ENCODE measurements at regions not wholly inside any gene's neighbourhood (a gene's known extent, or its start where the extent isn't known, plus 50 kb on each side); places are given as distances from the start of the nearest gene placed in this dataset.

DNA sequence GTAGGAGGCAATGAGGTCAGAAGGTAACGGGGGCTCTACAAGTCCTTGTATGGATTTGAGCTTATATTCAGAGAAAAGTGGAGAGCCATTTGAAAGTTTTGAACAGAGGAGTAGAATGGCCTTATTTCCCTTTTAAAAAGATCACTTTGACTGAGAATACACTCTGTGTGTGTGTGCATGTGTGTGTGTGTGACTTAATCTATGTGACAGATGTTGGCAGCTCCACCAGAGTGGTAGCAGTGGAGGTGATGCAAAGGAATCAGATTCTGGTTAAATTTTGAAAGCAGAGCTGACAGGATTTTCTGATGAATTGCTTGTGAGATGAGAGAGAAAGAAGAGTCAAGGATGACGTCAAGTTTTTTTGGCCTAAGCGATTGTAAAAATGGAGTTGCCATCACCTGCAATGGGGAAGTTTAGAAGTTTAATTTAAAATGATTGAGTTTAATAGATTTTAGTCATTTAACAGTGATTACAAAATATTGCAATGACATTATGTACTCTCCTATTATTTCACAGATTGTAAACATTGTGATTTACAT is 172.2 kb upstream of the HEY2 start:
- H3K36me3 ChIP-seq (replicated peaks in 1 of 2; ENCODE audit: control insufficient read depth in 1 of 2, insufficient read depth in 2 of 2, low read length in 1 of 2): no peaks in the 10 kb centered on the region
- TF ChIP-seq, protein P1, sequence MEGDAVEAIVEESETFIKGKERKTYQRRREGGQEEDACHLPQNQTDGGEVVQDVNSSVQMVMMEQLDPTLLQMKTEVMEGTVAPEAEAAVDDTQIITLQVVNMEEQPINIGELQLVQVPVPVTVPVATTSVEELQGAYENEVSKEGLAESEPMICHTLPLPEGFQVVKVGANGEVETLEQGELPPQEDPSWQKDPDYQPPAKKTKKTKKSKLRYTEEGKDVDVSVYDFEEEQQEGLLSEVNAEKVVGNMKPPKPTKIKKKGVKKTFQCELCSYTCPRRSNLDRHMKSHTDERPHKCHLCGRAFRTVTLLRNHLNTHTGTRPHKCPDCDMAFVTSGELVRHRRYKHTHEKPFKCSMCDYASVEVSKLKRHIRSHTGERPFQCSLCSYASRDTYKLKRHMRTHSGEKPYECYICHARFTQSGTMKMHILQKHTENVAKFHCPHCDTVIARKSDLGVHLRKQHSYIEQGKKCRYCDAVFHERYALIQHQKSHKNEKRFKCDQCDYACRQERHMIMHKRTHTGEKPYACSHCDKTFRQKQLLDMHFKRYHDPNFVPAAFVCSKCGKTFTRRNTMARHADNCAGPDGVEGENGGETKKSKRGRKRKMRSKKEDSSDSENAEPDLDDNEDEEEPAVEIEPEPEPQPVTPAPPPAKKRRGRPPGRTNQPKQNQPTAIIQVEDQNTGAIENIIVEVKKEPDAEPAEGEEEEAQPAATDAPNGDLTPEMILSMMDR (IDR thresholded peaks at IDR 0.05): no peak
- no peak for TF ChIP-seq GABPA (IDR thresholded peaks at IDR 0.05; ENCODE audit: low read depth)
- no peak overlapping the region for H3K4me3 ChIP-seq (ENCODE audit: low read depth in 2 of 2, low read length in 1 of 2)
- H3K4me2 ChIP-seq: no peak overlapping the region
- no peak overlapping the region for H3K9ac ChIP-seq
- ChIA-PET CTCF (no interaction called here), POLR2A (no interaction called here)
- no peaks in the 10 kb centered on the region for H3K27me3 ChIP-seq (ENCODE audit: insufficient read depth)
- no peak overlapping the region for H2AFZ ChIP-seq (ENCODE audit: low read depth)
- no peaks in the 10 kb centered on the region for H3F3A ChIP-seq (replicated peaks; ENCODE audit: insufficient read depth)
- H3K9me3 ChIP-seq: no peaks in the 10 kb centered on the region
- H3K4me1 ChIP-seq (ENCODE audit: control insufficient read depth in 1 of 2, insufficient read depth in 2 of 2, low read depth in 1 of 2, low read length in 1 of 2): no peaks in the 10 kb centered on the region
- no peaks in the 10 kb centered on the region for H4K20me1 ChIP-seq (ENCODE audit: insufficient read depth)
- no peaks in the 10 kb centered on the region for H3K9me2 ChIP-seq
- 2% methylated on average over 3 of the region's 3 CpGs for WGBS (ENCODE audit: low lambda C conversion rate)
- no peaks in the 10 kb centered on the region for H3K79me2 ChIP-seq (ENCODE audit: insufficient read depth)
- H3K27ac ChIP-seq (ENCODE audit: low read depth in 2 of 2, low read length in 1 of 2): no peak overlapping the region
- no peak for DNase-seq

DNA sequence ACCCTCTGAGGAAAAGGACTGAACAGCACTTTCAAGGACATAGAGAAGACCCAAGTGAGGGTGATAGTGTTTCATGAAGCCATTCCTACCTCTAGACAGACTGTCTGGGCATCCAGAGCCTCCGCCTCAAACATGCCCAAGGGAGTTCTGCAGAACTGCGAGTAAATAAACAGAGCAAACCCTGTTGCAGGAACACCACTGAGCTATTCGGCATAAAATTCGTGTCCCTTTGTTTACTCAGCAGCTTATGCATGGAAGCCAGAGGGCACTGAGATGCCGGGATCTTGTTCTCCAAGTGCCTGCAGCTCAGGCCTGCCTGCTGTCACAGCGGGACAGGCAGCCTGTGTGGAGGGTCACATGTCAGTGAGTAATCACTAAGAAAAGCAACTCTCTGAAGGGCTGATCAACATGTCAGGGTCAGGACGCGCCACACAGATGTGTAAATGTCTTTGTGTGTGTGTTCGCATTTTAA is 164.9 kb upstream of the HEY2 start:
- CTCF ChIA-PET: no interaction called here
- POLR2A ChIA-PET: no interaction called here
- no peak overlapping the region for H3K4me3 ChIP-seq (ENCODE audit: low read depth in 2 of 2, low read length in 1 of 2)

More for the DNA sequence above, 164.9 kb upstream of the HEY2 start:
- H3K36me3 ChIP-seq (replicated peaks in 1 of 2; ENCODE audit: control insufficient read depth in 1 of 2, insufficient read depth in 2 of 2, low read length in 1 of 2): no peaks in the 10 kb centered on the region
- WGBS (ENCODE audit: low lambda C conversion rate): 0% methylated on average over 9 of the region's 9 CpGs
- H3F3A ChIP-seq (replicated peaks; ENCODE audit: insufficient read depth): no peaks in the 10 kb centered on the region
- no peak overlapping the region for H3K4me2 ChIP-seq
- H3K9me3 ChIP-seq: no peaks in the 10 kb centered on the region
- H3K27me3 ChIP-seq (ENCODE audit: insufficient read depth): no peaks in the 10 kb centered on the region; the same call in 1 of the 2 replicates
- no peak overlapping the region for H2AFZ ChIP-seq (ENCODE audit: low read depth)
- TF ChIP-seq MEF2A (IDR thresholded peaks at IDR 0.05; ENCODE audit: borderline replicate concordance, low read depth): no peak
- no peak for TF ChIP-seq RFX5 (IDR thresholded peaks at IDR 0.05; ENCODE audit: low read length)
- no peak for TF ChIP-seq MXI1 (IDR thresholded peaks at IDR 0.05; ENCODE audit: low read depth, low read length)
- TF ChIP-seq ELF1 (IDR thresholded peaks at IDR 0.05): no peak
- TF ChIP-seq, protein P2, sequence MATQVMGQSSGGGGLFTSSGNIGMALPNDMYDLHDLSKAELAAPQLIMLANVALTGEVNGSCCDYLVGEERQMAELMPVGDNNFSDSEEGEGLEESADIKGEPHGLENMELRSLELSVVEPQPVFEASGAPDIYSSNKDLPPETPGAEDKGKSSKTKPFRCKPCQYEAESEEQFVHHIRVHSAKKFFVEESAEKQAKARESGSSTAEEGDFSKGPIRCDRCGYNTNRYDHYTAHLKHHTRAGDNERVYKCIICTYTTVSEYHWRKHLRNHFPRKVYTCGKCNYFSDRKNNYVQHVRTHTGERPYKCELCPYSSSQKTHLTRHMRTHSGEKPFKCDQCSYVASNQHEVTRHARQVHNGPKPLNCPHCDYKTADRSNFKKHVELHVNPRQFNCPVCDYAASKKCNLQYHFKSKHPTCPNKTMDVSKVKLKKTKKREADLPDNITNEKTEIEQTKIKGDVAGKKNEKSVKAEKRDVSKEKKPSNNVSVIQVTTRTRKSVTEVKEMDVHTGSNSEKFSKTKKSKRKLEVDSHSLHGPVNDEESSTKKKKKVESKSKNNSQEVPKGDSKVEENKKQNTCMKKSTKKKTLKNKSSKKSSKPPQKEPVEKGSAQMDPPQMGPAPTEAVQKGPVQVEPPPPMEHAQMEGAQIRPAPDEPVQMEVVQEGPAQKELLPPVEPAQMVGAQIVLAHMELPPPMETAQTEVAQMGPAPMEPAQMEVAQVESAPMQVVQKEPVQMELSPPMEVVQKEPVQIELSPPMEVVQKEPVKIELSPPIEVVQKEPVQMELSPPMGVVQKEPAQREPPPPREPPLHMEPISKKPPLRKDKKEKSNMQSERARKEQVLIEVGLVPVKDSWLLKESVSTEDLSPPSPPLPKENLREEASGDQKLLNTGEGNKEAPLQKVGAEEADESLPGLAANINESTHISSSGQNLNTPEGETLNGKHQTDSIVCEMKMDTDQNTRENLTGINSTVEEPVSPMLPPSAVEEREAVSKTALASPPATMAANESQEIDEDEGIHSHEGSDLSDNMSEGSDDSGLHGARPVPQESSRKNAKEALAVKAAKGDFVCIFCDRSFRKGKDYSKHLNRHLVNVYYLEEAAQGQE (IDR thresholded peaks at IDR 0.05; ENCODE audit: low read depth, low read length): no peak
- TF ChIP-seq GATA2 (CRISPR knock-in tag; IDR thresholded peaks at IDR 0.05): no peak
- no peak for TF ChIP-seq FOXM1 (IDR thresholded peaks at IDR 0.05; ENCODE audit: low read depth)
- TF ChIP-seq SMC3 (IDR thresholded peaks at IDR 0.05; ENCODE audit: low read depth, low read length): no peak
- no peak for TF ChIP-seq CHD2 (IDR thresholded peaks at IDR 0.05; ENCODE audit: low read length, partially characterized antibody)
- TF ChIP-seq FOXJ3 (CRISPR knock-in tag; IDR thresholded peaks at IDR 0.05): no peak
- TF ChIP-seq RCOR1 (IDR thresholded peaks at IDR 0.05; ENCODE audit: low read length): no peak
- no peak for TF ChIP-seq TCF12 (IDR thresholded peaks at IDR 0.05)
- TF ChIP-seq EP300 (IDR thresholded peaks at IDR 0.05; ENCODE audit: borderline replicate concordance in 1 of 2, low read depth in 1 of 2, low read length in 1 of 2): no peak
- no peak for TF ChIP-seq TEAD4 (IDR thresholded peaks at IDR 0.05; ENCODE audit: borderline replicate concordance, insufficient read depth)
- TF ChIP-seq GABPA (IDR thresholded peaks at IDR 0.05; ENCODE audit: low read depth): no peak
- TF ChIP-seq, protein P3, sequence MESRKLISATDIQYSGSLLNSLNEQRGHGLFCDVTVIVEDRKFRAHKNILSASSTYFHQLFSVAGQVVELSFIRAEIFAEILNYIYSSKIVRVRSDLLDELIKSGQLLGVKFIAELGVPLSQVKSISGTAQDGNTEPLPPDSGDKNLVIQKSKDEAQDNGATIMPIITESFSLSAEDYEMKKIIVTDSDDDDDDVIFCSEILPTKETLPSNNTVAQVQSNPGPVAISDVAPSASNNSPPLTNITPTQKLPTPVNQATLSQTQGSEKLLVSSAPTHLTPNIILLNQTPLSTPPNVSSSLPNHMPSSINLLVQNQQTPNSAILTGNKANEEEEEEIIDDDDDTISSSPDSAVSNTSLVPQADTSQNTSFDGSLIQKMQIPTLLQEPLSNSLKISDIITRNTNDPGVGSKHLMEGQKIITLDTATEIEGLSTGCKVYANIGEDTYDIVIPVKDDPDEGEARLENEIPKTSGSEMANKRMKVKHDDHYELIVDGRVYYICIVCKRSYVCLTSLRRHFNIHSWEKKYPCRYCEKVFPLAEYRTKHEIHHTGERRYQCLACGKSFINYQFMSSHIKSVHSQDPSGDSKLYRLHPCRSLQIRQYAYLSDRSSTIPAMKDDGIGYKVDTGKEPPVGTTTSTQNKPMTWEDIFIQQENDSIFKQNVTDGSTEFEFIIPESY (IDR thresholded peaks at IDR 0.05; ENCODE audit: borderline replicate concordance, low read depth): no peak
- no peak for TF ChIP-seq JUND (IDR thresholded peaks at IDR 0.05)
- TF ChIP-seq, protein P1 (IDR thresholded peaks at IDR 0.05): no peak
- TF ChIP-seq RAD21 (IDR thresholded peaks at IDR 0.05; ENCODE audit: low read length): no peak
- H4K20me1 ChIP-seq (ENCODE audit: insufficient read depth): no peaks in the 10 kb centered on the region
- H3K9me2 ChIP-seq: no peaks in the 10 kb centered on the region
- H3K27ac ChIP-seq (ENCODE audit: low read depth in 2 of 2, low read length in 1 of 2): no peak overlapping the region
- H3K4me1 ChIP-seq (ENCODE audit: control insufficient read depth in 1 of 2, insufficient read depth in 2 of 2, low read depth in 1 of 2, low read length in 1 of 2): no peaks in the 10 kb centered on the region
- no peak overlapping the region for H3K9ac ChIP-seq
- no peak for DNase-seq
- no peaks in the 10 kb centered on the region for H3K79me2 ChIP-seq (ENCODE audit: insufficient read depth)
